AG10803 (cell line): ENCODE measurements at regions not wholly inside any gene's neighbourhood (a gene's known extent, or its start where the extent isn't known, plus 50 kb on each side); places are given as distances from the start of the nearest gene placed in this dataset.

ENCODE experiments used
- DNase-seq: peaks from one replicate; pipeline ENCODE4 v3.0.0; 2010; ENCODE audit warnings: low read depth
- H3K4me3 ChIP-seq: 2 replicates; pipeline ENCODE4 v1.5.1; 2011; ENCODE audit warnings: mild to moderate bottlenecking, low read length, control low read depth
- TF ChIP-seq, protein P1 (sequence below): conservative IDR thresholded peaks from 2 replicates; pipeline ENCODE4 v1.5.1; 2011; ENCODE audit warnings: mild to moderate bottlenecking, low read length, control low read depth, inconsistent platforms

GRCh38 chr20:40547483-40548091 lies 141.4 kb downstream of the MAFB start:
- TF ChIP-seq, protein P1, sequence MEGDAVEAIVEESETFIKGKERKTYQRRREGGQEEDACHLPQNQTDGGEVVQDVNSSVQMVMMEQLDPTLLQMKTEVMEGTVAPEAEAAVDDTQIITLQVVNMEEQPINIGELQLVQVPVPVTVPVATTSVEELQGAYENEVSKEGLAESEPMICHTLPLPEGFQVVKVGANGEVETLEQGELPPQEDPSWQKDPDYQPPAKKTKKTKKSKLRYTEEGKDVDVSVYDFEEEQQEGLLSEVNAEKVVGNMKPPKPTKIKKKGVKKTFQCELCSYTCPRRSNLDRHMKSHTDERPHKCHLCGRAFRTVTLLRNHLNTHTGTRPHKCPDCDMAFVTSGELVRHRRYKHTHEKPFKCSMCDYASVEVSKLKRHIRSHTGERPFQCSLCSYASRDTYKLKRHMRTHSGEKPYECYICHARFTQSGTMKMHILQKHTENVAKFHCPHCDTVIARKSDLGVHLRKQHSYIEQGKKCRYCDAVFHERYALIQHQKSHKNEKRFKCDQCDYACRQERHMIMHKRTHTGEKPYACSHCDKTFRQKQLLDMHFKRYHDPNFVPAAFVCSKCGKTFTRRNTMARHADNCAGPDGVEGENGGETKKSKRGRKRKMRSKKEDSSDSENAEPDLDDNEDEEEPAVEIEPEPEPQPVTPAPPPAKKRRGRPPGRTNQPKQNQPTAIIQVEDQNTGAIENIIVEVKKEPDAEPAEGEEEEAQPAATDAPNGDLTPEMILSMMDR: no peak
- H3K4me3 ChIP-seq: no peak overlapping the region
- no peak for DNase-seq

DNA sequence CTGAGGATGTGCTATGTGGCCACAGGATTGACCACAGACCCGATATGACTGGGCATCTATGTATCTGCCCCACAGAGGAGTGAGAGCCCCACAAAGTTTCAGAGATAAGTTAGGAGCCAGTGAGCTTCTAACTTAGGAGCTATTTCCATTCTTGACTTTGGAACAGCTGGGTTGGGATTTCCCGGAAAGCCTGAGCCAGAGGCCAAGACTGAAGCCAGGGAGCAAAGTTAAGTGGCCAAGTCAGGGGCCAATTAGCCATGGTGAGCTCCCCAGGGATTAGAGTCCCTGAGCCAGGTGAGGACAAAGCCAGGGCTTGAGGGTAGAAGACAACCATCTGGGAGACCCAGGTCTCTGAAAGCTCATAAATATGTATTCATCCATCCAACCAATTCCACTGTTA lies 143.6 kb downstream of the MAFB start:
- no peak for DNase-seq
- H3K4me3 ChIP-seq: no peak overlapping the region
- TF ChIP-seq, protein P1: no peak

GRCh38 chr20:40542065-40542464 lies 147.0 kb downstream of the MAFB start:
- TF ChIP-seq, protein P1: no peak
- DNase-seq: no peak
- no peak overlapping the region for H3K4me3 ChIP-seq

DNA sequence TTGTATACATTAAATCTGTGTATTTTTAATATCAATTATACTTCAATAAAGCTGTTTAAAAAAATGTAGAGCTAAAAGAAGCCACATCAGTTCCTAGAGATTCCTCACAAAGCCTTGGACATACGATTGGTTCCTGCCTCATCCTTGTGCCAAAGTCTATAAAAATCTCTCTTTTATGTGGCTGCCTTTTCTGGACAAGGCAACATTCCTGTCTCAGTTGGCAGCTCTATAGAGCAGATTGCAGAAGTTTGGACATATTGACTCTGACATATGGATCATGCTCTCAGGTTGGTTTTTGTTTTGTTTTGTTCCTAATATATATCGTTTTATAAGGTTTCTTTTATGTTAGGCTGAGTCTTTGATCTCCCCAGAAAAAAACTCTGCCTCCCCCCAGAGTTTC lies 148.9 kb downstream of the MAFB start:
- TF ChIP-seq, protein P1: no peak
- H3K4me3 ChIP-seq: no peak overlapping the region
- DNase-seq: no peak

- no peak overlapping the region for H3K4me3 ChIP-seq
- no peak for DNase-seq
- TF ChIP-seq, protein P1: no peak
Observed at GRCh38 chr20:40538131-40538530, 150.9 kb downstream of the MAFB start.

GRCh38 chr20:40536808-40537207 lies 152.2 kb downstream of the MAFB start:
- peak; percentile 16 for DNase-seq
- TF ChIP-seq, protein P1: no peak
- no peak overlapping the region for H3K4me3 ChIP-seq

DNA sequence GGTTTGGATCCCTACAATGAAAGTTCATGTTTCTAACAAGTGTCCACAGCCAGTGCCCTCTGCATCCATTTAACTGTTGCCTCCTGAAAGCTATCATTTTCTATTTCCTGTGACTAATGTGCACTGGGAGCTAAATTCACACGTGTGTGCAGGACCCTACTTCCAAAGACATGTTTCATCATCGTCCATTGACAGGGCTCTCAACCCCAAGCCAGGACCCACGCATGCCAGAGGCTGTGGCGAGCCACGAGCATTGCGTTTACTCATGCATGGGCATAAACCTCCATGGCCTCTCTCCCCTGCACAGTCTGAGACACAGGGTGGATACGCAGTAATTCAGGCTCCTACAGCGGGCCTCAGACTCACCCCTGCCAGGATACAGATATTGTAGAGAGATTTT lies 153.2 kb downstream of the MAFB start:
- H3K4me3 ChIP-seq: no peak overlapping the region
- no peak for DNase-seq

More for the DNA sequence above, 153.2 kb downstream of the MAFB start:
- TF ChIP-seq, protein P1: no peak
